Endothelial cell of umbilical vein (primary cell): ENCODE measurements at regions not wholly inside any gene's neighbourhood (a gene's known extent, or its start where the extent isn't known, plus 50 kb on each side); places are given as distances from the start of the nearest gene placed in this dataset.

ENCODE experiments used
- BruUV-seq: library from RNA; stranded (reverse); fragments of 400-500 nt; replicated peaks from 2 replicates; lab custom pipeline; 2021; lab: Mats Ljungman, UMichigan
- CTCF ChIA-PET: fragments of 300-600, 350-600 bp; sonication (Branson Sonifier 250); formaldehyde crosslinking; loops from one replicate; lab custom pipeline; 2021; ENCODE audit warnings: antibody characterized with exemption, inconsistent platforms; lab: Charles Lee
- POLR2A ChIA-PET: fragments of 300-600, 350-600 bp; sonication (Branson Sonifier 250); formaldehyde crosslinking; loops from one replicate; lab custom pipeline; 2021; ENCODE audit warnings: antibody characterized with exemption, inconsistent platforms; lab: Charles Lee
- DNase-seq: peaks from one replicate; pipeline ENCODE4 v3.0.0-alpha.2; 2011; ENCODE audit warnings: low read depth, low spot score
- FAIRE-seq: peaks from 2 replicates; lab custom pipeline; 2011; peaks lifted over from hg19 to GRCh38; lab: Jason Lieb, UNC
- H2AFZ ChIP-seq: 2 replicates; pipeline ENCODE4 v1.6.0; 2012; ENCODE audit warnings: low read depth, low read length, control low read depth, inconsistent platforms
- H3K27ac ChIP-seq: 2 replicates; pipeline ENCODE4 v1.5.1; 2011; ENCODE audit warnings: low read depth, mild to moderate bottlenecking, control low read depth, low read length, moderate library complexity; ENCODE audit not compliant: insufficient read depth
- H3K27me3 ChIP-seq, 2 experiments: 2 replicates each; pipeline versions ENCODE4 v1.6.0 to v1.6.1; 2011; ENCODE audit warnings: low read length in 2 of 2, mixed read lengths in 1 of 2; ENCODE audit not compliant: control insufficient read depth in 2 of 2, insufficient read depth in 2 of 2
- H3K36me3 ChIP-seq, 2 experiments: 2 replicates in 1 of 2; 3 replicates in 1 of 2; pipeline ENCODE4 v1.5.1; 2011; ENCODE audit warnings: low read length in 2 of 2, mild to moderate bottlenecking in 1 of 2, moderate library complexity in 1 of 2; ENCODE audit not compliant: control insufficient read depth in 2 of 2, insufficient read depth in 2 of 2; ENCODE audit errors: extremely low read depth in 1 of 2
- H3K4me1 ChIP-seq: 3 replicates; pipeline ENCODE4 v1.5.1; 2011; ENCODE audit warnings: mild to moderate bottlenecking, low read length; ENCODE audit not compliant: control insufficient read depth, insufficient read depth; ENCODE audit errors: extremely low read depth
- H3K4me2 ChIP-seq: 2 replicates; pipeline ENCODE4 v1.6.1; 2011; ENCODE audit warnings: low read length, control low read depth, mixed read lengths; ENCODE audit not compliant: insufficient read depth
- H3K4me3 ChIP-seq, 3 experiments: fragments of 200-600 bp in 1 of 3; sonication (generic), shearing (Covaris generic) in 1 of 3; replicated peaks in 1 of 3; 2 replicates each; pipeline ENCODE4 v1.5.1; 2011 to 2016; ENCODE audit warnings: control low read depth in 3 of 3, low read length in 3 of 3, mild to moderate bottlenecking in 2 of 3, inconsistent platforms in 1 of 3, low read depth in 1 of 3, moderate library complexity in 1 of 3; ENCODE audit not compliant: insufficient read depth in 1 of 3
- H3K79me2 ChIP-seq: 2 replicates; pipeline ENCODE4 v1.6.0; 2012; ENCODE audit warnings: low read length, inconsistent platforms; ENCODE audit not compliant: control insufficient read depth, insufficient read depth
- H3K9ac ChIP-seq: replicated peaks from 2 replicates; pipeline ENCODE3; 2011; ENCODE audit warnings: low read length, control low read depth; ENCODE audit not compliant: insufficient read depth; ENCODE audit errors: extremely low read depth
- H3K9me1 ChIP-seq: replicated peaks from 3 replicates; pipeline ENCODE4 v1.6.0; 2011; ENCODE audit warnings: mild to moderate bottlenecking, low read length; ENCODE audit not compliant: control insufficient read depth, insufficient read depth; ENCODE audit errors: extremely low read depth
- H3K9me3 ChIP-seq: replicated peaks from 2 replicates; pipeline ENCODE4 v1.5.1; 2012; ENCODE audit warnings: low read length, inconsistent platforms; ENCODE audit not compliant: control insufficient read depth, insufficient read depth
- H4K20me1 ChIP-seq: replicated peaks from 2 replicates; pipeline ENCODE3; 2011; ENCODE audit warnings: mild to moderate bottlenecking, low read length; ENCODE audit not compliant: control insufficient read depth, insufficient read depth; ENCODE audit errors: extremely low read depth
- EZH2 ChIP-seq: IDR thresholded peaks from 2 replicates; pipeline ENCODE4 v1.6.1; 2012; ENCODE audit warnings: borderline replicate concordance, low read depth, mild to moderate bottlenecking, moderate library complexity, low read length, inconsistent platforms; ENCODE audit not compliant: severe bottlenecking
- FOS ChIP-seq: IDR thresholded peaks from 2 replicates; pipeline ENCODE4 v1.6.1; 2011; ENCODE audit warnings: mild to moderate bottlenecking, low read length, moderate library complexity, borderline replicate concordance; ENCODE audit not compliant: insufficient read depth
- GATA2 ChIP-seq: IDR thresholded peaks from 2 replicates; pipeline ENCODE4 v1.7.0; 2011; ENCODE audit warnings: low read depth, mild to moderate bottlenecking, moderate library complexity, mixed read lengths, low read length; ENCODE audit not compliant: insufficient read length, insufficient read depth
- JUN ChIP-seq: IDR thresholded peaks from 2 replicates; pipeline ENCODE4 v1.6.1; 2011; ENCODE audit warnings: borderline replicate concordance, low read depth; ENCODE audit not compliant: insufficient read length, insufficient read depth
- MYC ChIP-seq: IDR thresholded peaks from one replicate; pipeline ENCODE4 v1.6.1; 2011; ENCODE audit warnings: mild to moderate bottlenecking, low read depth, low read length
- POLR2A ChIP-seq: IDR thresholded peaks from 2 replicates; pipeline ENCODE4 v1.6.1; 2012; ENCODE audit warnings: low read depth, mild to moderate bottlenecking, control low read depth, low read length
- POLR2AphosphoS5 ChIP-seq: IDR thresholded peaks from 2 replicates; pipeline ENCODE4 v1.6.1; 2012; ENCODE audit warnings: low read depth, mild to moderate bottlenecking, control low read depth, low read length, moderate library complexity; ENCODE audit not compliant: insufficient read depth
- dilution Hi-C: fragments of 300-500 bp; cut with MboI; formaldehyde crosslinking; loops from one replicate; pipeline ENCODE4 v1.15.0; 2019; ENCODE audit warnings: low sequenced_read_pairs; ENCODE audit not compliant: extremely low pct_ligation_motif_present
- intact Hi-C: fragments of 100-400 bp; cut with micrococcal nuclease; formaldehyde crosslinking; loops from one replicate; pipeline ENCODE4 v1.10.0; 2022
- TF ChIP-seq, protein P1 (sequence below), 2 donors: IDR thresholded peaks; 1 replicate in 1 of 2; 2 replicates in 1 of 2; pipeline ENCODE4 v1.5.1; 2011; ENCODE audit warnings: low read length in 2 of 2, mild to moderate bottlenecking in 2 of 2, moderate library complexity in 2 of 2, control low read depth in 1 of 2, inconsistent platforms in 1 of 2, low read depth in 1 of 2; ENCODE audit not compliant: insufficient read depth in 1 of 2; ENCODE audit errors: extremely low read depth in 1 of 2
- TF ChIP-seq, protein P2 (sequence below): IDR thresholded peaks from 2 replicates; pipeline ENCODE4 v1.6.1; 2011; ENCODE audit not compliant: insufficient read depth, insufficient read length

DNA sequence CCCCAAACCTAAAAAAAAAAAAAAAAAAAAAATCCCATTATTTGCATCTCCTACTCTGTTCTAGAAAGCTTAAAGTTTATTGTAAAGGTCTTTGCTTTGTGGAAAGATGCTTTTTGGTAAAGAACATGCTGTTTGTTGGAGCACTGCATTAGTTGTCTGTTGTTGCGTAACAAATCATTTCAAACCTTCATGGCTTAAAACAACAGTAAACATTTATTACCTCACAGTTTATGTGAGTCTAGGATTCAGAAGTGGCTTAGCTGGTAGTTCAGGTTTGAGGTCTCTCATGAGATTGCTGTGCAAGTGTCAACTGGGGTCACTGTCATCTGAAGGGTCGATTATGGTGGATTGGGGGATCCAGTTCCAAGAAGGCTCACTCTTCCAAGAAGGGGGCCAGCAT, 155.2 kb upstream of the ZFP64 start:
- no peaks in the 10 kb centered on the region for H3K79me2 ChIP-seq
- H3K27me3 ChIP-seq, result no peaks in the 10 kb centered on the region
- DNase-seq (no peak), FAIRE-seq (no peak)
- H3K9me3 ChIP-seq, result no peaks in the 10 kb centered on the region
- H4K20me1 ChIP-seq, result no peaks in the 10 kb centered on the region
- no peak overlapping the region for H3K9ac ChIP-seq
- intact Hi-C loops, result no loop called here
- POLR2A ChIA-PET, result no interaction called here
- H3K4me3 ChIP-seq, result no peak overlapping the region
- no TSS peak for BruUV-seq
- H3K36me3 ChIP-seq, result no peaks in the 10 kb centered on the region
- no peaks in the 10 kb centered on the region for H3K9me1 ChIP-seq
- H3K4me1 ChIP-seq, result peaks cover 8% of the 10 kb centered on the region
- H3K4me2 ChIP-seq, result no peak overlapping the region
- CTCF ChIA-PET, result no interaction called here
- no peak overlapping the region for H2AFZ ChIP-seq
- TF ChIP-seq MYC (no peak), EZH2 (no peak)
- H3K27ac ChIP-seq, result no peak overlapping the region
- dilution Hi-C loops, result no loop called here

DNA sequence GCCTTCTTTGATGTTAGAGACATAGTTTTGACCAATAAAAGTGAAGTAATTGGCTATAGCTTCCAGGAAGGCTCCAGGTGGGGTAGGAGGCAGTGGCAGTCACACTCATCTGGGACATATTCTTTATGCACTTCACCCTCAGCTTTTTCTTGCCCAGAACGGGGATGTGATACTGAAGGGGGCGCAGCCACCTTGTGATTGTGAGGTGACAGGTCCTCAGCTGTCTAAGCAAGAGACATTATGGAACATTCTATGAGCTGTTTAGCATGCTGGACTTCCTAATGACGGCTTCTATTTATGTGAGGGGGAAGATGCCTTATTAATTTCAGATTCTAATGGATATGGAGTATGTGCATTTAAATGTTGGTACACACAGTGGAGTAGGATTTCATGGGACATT, 151.3 kb upstream of the ZFP64 start:
- H2AFZ ChIP-seq, result no peak overlapping the region
- no peak overlapping the region for H3K9ac ChIP-seq
- CTCF ChIA-PET, result no interaction called here
- H3K4me3 ChIP-seq, result no peak overlapping the region
- H4K20me1 ChIP-seq, result no peaks in the 10 kb centered on the region
- dilution Hi-C loops (no loop called here), intact Hi-C loops (no loop called here)
- H3K4me1 ChIP-seq, result no peaks in the 10 kb centered on the region
- FAIRE-seq (no peak), DNase-seq (no peak)
- H3K9me1 ChIP-seq, result no peaks in the 10 kb centered on the region
- no peaks in the 10 kb centered on the region for H3K79me2 ChIP-seq
- no peak overlapping the region for H3K27ac ChIP-seq
- POLR2A ChIA-PET, result no interaction called here
- BruUV-seq, result no TSS peak
- no peak overlapping the region for H3K4me2 ChIP-seq
- no peaks in the 10 kb centered on the region for H3K36me3 ChIP-seq
- no peaks in the 10 kb centered on the region for H3K9me3 ChIP-seq
- no peak for TF ChIP-seq MYC
- no peak for TF ChIP-seq FOS
- no peak for TF ChIP-seq POLR2A
- no peak for TF ChIP-seq JUN
- TF ChIP-seq EZH2, result no peak
- TF ChIP-seq POLR2AphosphoS5, result no peak
- TF ChIP-seq, protein P1, sequence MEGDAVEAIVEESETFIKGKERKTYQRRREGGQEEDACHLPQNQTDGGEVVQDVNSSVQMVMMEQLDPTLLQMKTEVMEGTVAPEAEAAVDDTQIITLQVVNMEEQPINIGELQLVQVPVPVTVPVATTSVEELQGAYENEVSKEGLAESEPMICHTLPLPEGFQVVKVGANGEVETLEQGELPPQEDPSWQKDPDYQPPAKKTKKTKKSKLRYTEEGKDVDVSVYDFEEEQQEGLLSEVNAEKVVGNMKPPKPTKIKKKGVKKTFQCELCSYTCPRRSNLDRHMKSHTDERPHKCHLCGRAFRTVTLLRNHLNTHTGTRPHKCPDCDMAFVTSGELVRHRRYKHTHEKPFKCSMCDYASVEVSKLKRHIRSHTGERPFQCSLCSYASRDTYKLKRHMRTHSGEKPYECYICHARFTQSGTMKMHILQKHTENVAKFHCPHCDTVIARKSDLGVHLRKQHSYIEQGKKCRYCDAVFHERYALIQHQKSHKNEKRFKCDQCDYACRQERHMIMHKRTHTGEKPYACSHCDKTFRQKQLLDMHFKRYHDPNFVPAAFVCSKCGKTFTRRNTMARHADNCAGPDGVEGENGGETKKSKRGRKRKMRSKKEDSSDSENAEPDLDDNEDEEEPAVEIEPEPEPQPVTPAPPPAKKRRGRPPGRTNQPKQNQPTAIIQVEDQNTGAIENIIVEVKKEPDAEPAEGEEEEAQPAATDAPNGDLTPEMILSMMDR (IDR thresholded peaks at IDR 0.05; ENCODE audit: extremely low read depth in 1 of 2, insufficient read depth in 1 of 2, low read depth in 1 of 2, low read length in 2 of 2), result no peak
- TF ChIP-seq, protein P2, sequence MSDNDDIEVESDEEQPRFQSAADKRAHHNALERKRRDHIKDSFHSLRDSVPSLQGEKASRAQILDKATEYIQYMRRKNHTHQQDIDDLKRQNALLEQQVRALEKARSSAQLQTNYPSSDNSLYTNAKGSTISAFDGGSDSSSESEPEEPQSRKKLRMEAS, result no peak
- TF ChIP-seq GATA2, result no peak
- H3K27me3 ChIP-seq, result no peaks in the 10 kb centered on the region
